ENCODE measurements at regions not wholly inside any gene's neighbourhood (a gene's known extent, or its start where the extent isn't known, plus 50 kb on each side); places are given as distances from the start of the nearest gene placed in this dataset.

GRCh38 chr22:33108037-33108436 is 49.9 kb upstream of the SYN3 start:
- POLR2A ChIA-PET: no interaction called here
- RAD21 ChIA-PET (ENCODE audit: low non-redundant PET in 1 of 2, low total read pairs in 2 of 2, uncharacterized antibody in 2 of 2, unreplicated experiment in 2 of 2): no interaction called here
- no peak overlapping the region for H3K4me2 ChIP-seq (ENCODE audit: low read length)

More at GRCh38 chr22:33108037-33108436, 49.9 kb upstream of the SYN3 start:
- no peak for ATAC-seq
- H3K9me2 ChIP-seq (ENCODE audit: insufficient read depth): no peaks in the 10 kb centered on the region
- no peak for DNase-seq (ENCODE audit: low read depth, low spot score)
- H3K4me3 ChIP-seq (replicated peaks in 1 of 2; ENCODE audit: low read depth in 1 of 2, low read length in 2 of 2): no peak overlapping the region
- H3K9me3 ChIP-seq (ENCODE audit: control insufficient read depth in 1 of 2, insufficient read depth in 1 of 2, low read depth in 1 of 2, low read length in 2 of 2): peaks cover 0 to 7% of the 10 kb centered on the region in 2 experiments; a peak in 1 of 4 replicates
- no peaks in the 10 kb centered on the region for H3K27me3 ChIP-seq (ENCODE audit: insufficient read depth, low read length)
- H2AFZ ChIP-seq (ENCODE audit: low read depth, low read length, poor library complexity, severe bottlenecking): no peak overlapping the region
- TF ChIP-seq CTCF (IDR thresholded peaks at IDR 0.05 in 2 of 3, conservative IDR thresholded peaks at IDR 0.05 in 1 of 3; ENCODE audit: borderline replicate concordance in 1 of 3, insufficient read depth in 1 of 3, low read depth in 2 of 3, low read length in 2 of 3): no peak
- CTCF ChIA-PET: no interaction called here
- H3K79me2 ChIP-seq (ENCODE audit: insufficient read depth, low read length): no peaks in the 10 kb centered on the region
- H3K27ac ChIP-seq (ENCODE audit: low read depth, low read length): no peak overlapping the region
- H3K36me3 ChIP-seq (ENCODE audit: control insufficient read depth in 1 of 2, insufficient read depth in 2 of 2, low read length in 2 of 2): no peaks in the 10 kb centered on the region
- H4K20me1 ChIP-seq (ENCODE audit: insufficient read depth): no peaks in the 10 kb centered on the region
- H3K4me1 ChIP-seq (ENCODE audit: control insufficient read depth in 1 of 2, insufficient read depth in 2 of 2, low read length in 2 of 2): no peaks in the 10 kb centered on the region
- intact Hi-C loops (cut with micrococcal nuclease): no loop called here
- BruUV-seq (replicated peaks): no TSS peak
- H3K9ac ChIP-seq (ENCODE audit: low read length): no peak overlapping the region
